ENCODE measurements at regions not wholly inside any gene's neighbourhood (a gene's known extent, or its start where the extent isn't known, plus 50 kb on each side); places are given as distances from the start of the nearest gene placed in this dataset.
"Not testable (repeated sequence)": the region's sequence is repeated elsewhere in the genome, so short reads cannot be mapped to it uniquely, and the experiment has no call there.

GRCh38 chr5:121038438-121038837 is 574.3 kb downstream of the PRR16 start:
- POLR2A ChIA-PET, result no interaction called here
- Histone ChIP-seq H3K27me3 (ENCODE audit: control insufficient read depth, insufficient read depth, low read length) (no peaks in the 10 kb centered on the region), H3K4me3 (ENCODE audit: low read depth, low read length) (no peak overlapping the region), H3K36me3 (ENCODE audit: control insufficient read depth, insufficient read depth, low read length) (no peaks in the 10 kb centered on the region)
- TF ChIP-seq, protein P1, sequence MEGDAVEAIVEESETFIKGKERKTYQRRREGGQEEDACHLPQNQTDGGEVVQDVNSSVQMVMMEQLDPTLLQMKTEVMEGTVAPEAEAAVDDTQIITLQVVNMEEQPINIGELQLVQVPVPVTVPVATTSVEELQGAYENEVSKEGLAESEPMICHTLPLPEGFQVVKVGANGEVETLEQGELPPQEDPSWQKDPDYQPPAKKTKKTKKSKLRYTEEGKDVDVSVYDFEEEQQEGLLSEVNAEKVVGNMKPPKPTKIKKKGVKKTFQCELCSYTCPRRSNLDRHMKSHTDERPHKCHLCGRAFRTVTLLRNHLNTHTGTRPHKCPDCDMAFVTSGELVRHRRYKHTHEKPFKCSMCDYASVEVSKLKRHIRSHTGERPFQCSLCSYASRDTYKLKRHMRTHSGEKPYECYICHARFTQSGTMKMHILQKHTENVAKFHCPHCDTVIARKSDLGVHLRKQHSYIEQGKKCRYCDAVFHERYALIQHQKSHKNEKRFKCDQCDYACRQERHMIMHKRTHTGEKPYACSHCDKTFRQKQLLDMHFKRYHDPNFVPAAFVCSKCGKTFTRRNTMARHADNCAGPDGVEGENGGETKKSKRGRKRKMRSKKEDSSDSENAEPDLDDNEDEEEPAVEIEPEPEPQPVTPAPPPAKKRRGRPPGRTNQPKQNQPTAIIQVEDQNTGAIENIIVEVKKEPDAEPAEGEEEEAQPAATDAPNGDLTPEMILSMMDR (IDR thresholded peaks at IDR 0.05; ENCODE audit: insufficient read depth, low read depth, low read length), result no peak
- CTCF ChIA-PET, result no interaction called here
- no peak for DNase-seq (ENCODE audit: low read depth)

DNA sequence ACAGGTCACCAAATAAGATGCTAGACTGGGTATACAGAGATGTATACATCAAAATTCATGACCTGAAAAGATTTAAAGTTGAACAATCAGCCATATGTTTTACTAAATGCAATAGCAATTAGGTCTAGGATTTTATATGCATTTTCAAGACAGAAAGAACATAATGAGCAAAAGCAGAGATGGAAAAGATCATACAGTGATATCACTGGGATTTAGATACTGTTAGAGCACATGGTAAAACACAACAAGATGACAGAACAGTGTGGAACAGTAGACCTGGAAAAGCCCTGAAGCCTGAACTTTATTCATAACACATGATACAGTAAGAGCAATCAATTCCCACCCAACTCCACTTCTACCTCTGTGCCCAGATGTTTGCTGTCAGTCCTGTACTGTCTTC is 585.9 kb downstream of the PRR16 start:
- H3K27me3 ChIP-seq (ENCODE audit: control insufficient read depth, insufficient read depth, low read length), result no peaks in the 10 kb centered on the region
- H3K36me3 ChIP-seq (ENCODE audit: control insufficient read depth, insufficient read depth, low read length), result no peaks in the 10 kb centered on the region
- POLR2A ChIA-PET, result no interaction called here
- TF ChIP-seq, protein P1 (IDR thresholded peaks at IDR 0.05; ENCODE audit: insufficient read depth, low read depth, low read length), result no peak
- DNase-seq (ENCODE audit: low read depth), result no peak
- CTCF ChIA-PET, result no interaction called here
- H3K4me3 ChIP-seq (ENCODE audit: low read depth, low read length), result no peak overlapping the region

GRCh38 chr5:121053055-121053985 is 589.2 kb downstream of the PRR16 start:
- TF ChIP-seq, protein P1 (IDR thresholded peaks at IDR 0.05; ENCODE audit: insufficient read depth, low read depth, low read length), result no peak
- Histone ChIP-seq H3K36me3 (ENCODE audit: control insufficient read depth, insufficient read depth, low read length) (no peaks in the 10 kb centered on the region), H3K4me3 (ENCODE audit: low read depth, low read length) (no peak overlapping the region), H3K27me3 (ENCODE audit: control insufficient read depth, insufficient read depth, low read length) (no peaks in the 10 kb centered on the region)
- CTCF ChIA-PET, result no interaction called here
- no peak for DNase-seq (ENCODE audit: low read depth)
- POLR2A ChIA-PET, result no interaction called here

DNA sequence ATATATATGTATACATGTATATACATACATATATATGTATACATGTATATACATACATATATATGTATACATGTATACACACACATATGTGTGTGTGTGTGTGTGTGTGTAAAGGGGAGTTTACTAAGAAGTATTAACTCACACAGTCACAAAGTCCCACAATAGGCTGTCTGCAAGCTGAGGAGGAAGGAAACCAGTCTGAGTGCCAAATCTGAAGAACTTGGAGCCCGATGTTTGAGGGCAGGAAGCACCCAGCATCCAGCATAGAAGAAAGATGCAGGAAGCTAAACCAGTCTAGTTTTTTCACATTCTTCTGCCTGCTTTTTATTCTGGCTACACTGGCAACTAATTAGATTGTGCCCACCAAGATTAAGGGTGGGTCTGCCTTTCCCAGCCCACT is 591.5 kb downstream of the PRR16 start:
- TF ChIP-seq, protein P1 (IDR thresholded peaks at IDR 0.05; ENCODE audit: insufficient read depth, low read depth, low read length), result no peak
- POLR2A ChIA-PET, result no interaction called here
- H3K4me3 ChIP-seq (ENCODE audit: low read depth, low read length), result no peak overlapping the region

GRCh38 chr5:121064241-121064640 is 600.1 kb downstream of the PRR16 start:
- DNase-seq (ENCODE audit: low read depth); CTCF ChIA-PET; H3K27me3 ChIP-seq (ENCODE audit: control insufficient read depth, insufficient read depth, low read length); POLR2A ChIA-PET; H3K4me3 ChIP-seq (ENCODE audit: low read depth, low read length); H3K36me3 ChIP-seq (ENCODE audit: control insufficient read depth, insufficient read depth, low read length): not testable (repeated sequence)

More for the DNA sequence above, 591.5 kb downstream of the PRR16 start:
- CTCF ChIA-PET, result no interaction called here
- DNase-seq (ENCODE audit: low read depth), result no peak
- H3K36me3 ChIP-seq (ENCODE audit: control insufficient read depth, insufficient read depth, low read length), result no peaks in the 10 kb centered on the region
- no peaks in the 10 kb centered on the region for H3K27me3 ChIP-seq (ENCODE audit: control insufficient read depth, insufficient read depth, low read length)

- H3K27me3 ChIP-seq (ENCODE audit: control insufficient read depth, insufficient read depth, low read length), result no peaks in the 10 kb centered on the region
- POLR2A ChIA-PET, result no interaction called here
- TF ChIP-seq, protein P1 (IDR thresholded peaks at IDR 0.05; ENCODE audit: insufficient read depth, low read depth, low read length), result no peak
- no peaks in the 10 kb centered on the region for H3K36me3 ChIP-seq (ENCODE audit: control insufficient read depth, insufficient read depth, low read length)
- CTCF ChIA-PET, result no interaction called here
- H3K4me3 ChIP-seq (ENCODE audit: low read depth, low read length), result no peak overlapping the region
- no peak for DNase-seq (ENCODE audit: low read depth)
These were observed 622.6 kb downstream of the PRR16 start for GRCh38 chr5:121086671-121087070.
